NCI-H2171 (cell line): ENCODE measurements at regions not wholly inside any gene's neighbourhood (a gene's known extent, or its start where the extent isn't known, plus 50 kb on each side); places are given as distances from the start of the nearest gene placed in this dataset.

Experiments
- DNase-seq: peaks from one replicate; lab custom pipeline; 2025; lab: John Stamatoyannopoulos, UW

GRCh38 chr13:39938596-39938995, 283.1 kb downstream of the COG6 start:
- DNase-seq, result no peak

GRCh38 chr13:39941236-39941635, 285.8 kb downstream of the COG6 start:
- DNase-seq, result no peak

GRCh38 chr13:39941911-39942551, 286.6 kb downstream of the COG6 start:
- DNase-seq, result no peak

- peak; percentile 24 for DNase-seq
Observed at GRCh38 chr13:39942552-39943273, 287.3 kb downstream of the COG6 start.

- DNase-seq, result no peak
Observed at GRCh38 chr13:39943711-39944110, 288.2 kb downstream of the COG6 start.

- no peak for DNase-seq
Observed at GRCh38 chr13:39945226-39945625, 289.8 kb downstream of the COG6 start.

GRCh38 chr13:39946769-39947168, 291.3 kb downstream of the COG6 start:
- DNase-seq, result no peak

GRCh38 chr13:39951301-39951700, 295.8 kb downstream of the COG6 start:
- DNase-seq, result no peak

GRCh38 chr13:39952249-39953233, 297.1 kb downstream of the COG6 start:
- no peak for DNase-seq

GRCh38 chr13:39954476-39954875, 299.0 kb downstream of the COG6 start:
- no peak for DNase-seq

GRCh38 chr13:39955560-39955959, 300.1 kb downstream of the COG6 start:
- no peak for DNase-seq

- DNase-seq, result no peak
Observed at GRCh38 chr13:39956036-39956435, 300.6 kb downstream of the COG6 start.

GRCh38 chr13:39957868-39958677, 302.6 kb downstream of the COG6 start:
- no peak for DNase-seq

GRCh38 chr13:39959497-39960144, 304.2 kb downstream of the COG6 start:
- DNase-seq, result no peak

GRCh38 chr13:39960191-39960590, 304.7 kb downstream of the COG6 start:
- no peak for DNase-seq

- no peak for DNase-seq
Observed at GRCh38 chr13:39961036-39961435, 305.6 kb downstream of the COG6 start.

- DNase-seq, result no peak
Observed at GRCh38 chr13:39963612-39964011, 308.1 kb downstream of the COG6 start.

GRCh38 chr13:39965309-39965708, 309.8 kb downstream of the COG6 start:
- no peak for DNase-seq

- DNase-seq, result no peak
Observed at GRCh38 chr13:39967199-39967959, 311.9 kb downstream of the COG6 start.
